Astrocyte of the cerebellum (primary cell): ENCODE measurements at regions not wholly inside any gene's neighbourhood (a gene's known extent, or its start where the extent isn't known, plus 50 kb on each side); places are given as distances from the start of the nearest gene placed in this dataset.
"Not testable (repeated sequence)": the region's sequence is repeated elsewhere in the genome, so short reads cannot be mapped to it uniquely, and the experiment has no call there.

Source experiments
- DNase-seq: peaks from one replicate; pipeline ENCODE4 v3.0.0-alpha.2; 2011; ENCODE audit warnings: low read depth
- H3K4me3 ChIP-seq: 2 replicates; pipeline ENCODE4 v1.5.1; 2011; ENCODE audit warnings: mild to moderate bottlenecking, low read depth, low read length, moderate library complexity
- CTCF ChIP-seq: IDR thresholded peaks from 2 replicates; pipeline ENCODE4 v1.5.1; 2012; ENCODE audit warnings: low read length, low read depth, moderate library complexity, mild to moderate bottlenecking; ENCODE audit errors: missing control alignments
- in situ Hi-C: cut with HindIII; loops from 2 replicates; pipeline ENCODE4 v1.10.0; 2017; ENCODE audit warnings: low sequenced_read_pairs

- DNase-seq = no peak
- in situ Hi-C loops = no loop called here
- TF ChIP-seq CTCF = no peak
- no peak overlapping the region for H3K4me3 ChIP-seq
Observed at GRCh38 chrX:1700757-1701156, 85.9 kb downstream of the ASMT start.

GRCh38 chrX:1701396-1701901, 86.6 kb downstream of the ASMT start:
- H3K4me3 ChIP-seq, in situ Hi-C loops, DNase-seq: not testable (repeated sequence)

GRCh38 chrX:1702142-1702541, 87.3 kb downstream of the ASMT start:
- in situ Hi-C loops, DNase-seq, H3K4me3 ChIP-seq: not testable (repeated sequence)

- H3K4me3 ChIP-seq, DNase-seq, in situ Hi-C loops: not testable (repeated sequence)
Observed at GRCh38 chrX:1702557-1702956, 87.7 kb downstream of the ASMT start.

- H3K4me3 ChIP-seq, in situ Hi-C loops, DNase-seq: not testable (repeated sequence)
Observed at GRCh38 chrX:1709277-1709676, 94.4 kb downstream of the ASMT start.

- no peak for DNase-seq
- no peak overlapping the region for H3K4me3 ChIP-seq
- in situ Hi-C loops = no loop called here
- TF ChIP-seq CTCF = no peak
Observed at GRCh38 chrX:1713296-1713695, 98.4 kb downstream of the ASMT start.

GRCh38 chrX:1717373-1717772, 102.5 kb downstream of the ASMT start:
- in situ Hi-C loops = no loop called here
- no peak for DNase-seq
- H3K4me3 ChIP-seq = no peak overlapping the region
- TF ChIP-seq CTCF = no peak

- no peak overlapping the region for H3K4me3 ChIP-seq
- in situ Hi-C loops = no loop called here
- no peak for DNase-seq
- TF ChIP-seq CTCF = no peak
Observed at GRCh38 chrX:1719270-1719669, 104.4 kb downstream of the ASMT start.

GRCh38 chrX:1720836-1721235, 106.0 kb downstream of the ASMT start:
- TF ChIP-seq CTCF = no peak
- no peak overlapping the region for H3K4me3 ChIP-seq
- in situ Hi-C loops = no loop called here
- no peak for DNase-seq
